NCI-H2081 treated with DMSO at 0.1 percent for 48 hours (cell line): ENCODE measurements at regions not wholly inside any gene's neighbourhood (a gene's known extent, or its start where the extent isn't known, plus 50 kb on each side); places are given as distances from the start of the nearest gene placed in this dataset.

Source experiments
- DNase-seq: peaks from one replicate; lab custom pipeline; 2025; lab: John Stamatoyannopoulos, UW

GRCh38 chr1:56189946-56190805 lies 389.2 kb downstream of the PLPP3 start:
- no peak for DNase-seq

DNA sequence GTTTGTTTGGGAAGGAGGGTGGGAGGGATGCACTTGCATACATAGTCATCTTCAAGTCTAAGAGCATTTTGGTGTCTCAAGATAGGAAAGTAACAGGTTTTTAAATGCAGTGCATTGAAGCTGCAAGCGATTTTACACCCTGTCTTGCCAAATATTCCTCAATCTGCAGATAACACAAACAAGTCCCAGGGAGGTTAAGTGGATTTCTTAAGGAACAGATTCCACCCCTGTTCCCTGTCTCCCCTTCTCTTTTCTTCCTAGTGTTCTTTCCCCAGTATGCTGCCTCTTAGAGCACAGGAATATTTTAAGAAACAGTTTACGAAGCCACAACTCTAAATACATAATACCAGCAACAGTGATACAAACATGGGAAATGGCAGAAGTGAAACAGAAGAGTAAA lies 389.9 kb downstream of the PLPP3 start:
- DNase-seq = no peak

GRCh38 chr1:56188855-56189254 lies 390.5 kb downstream of the PLPP3 start:
- no peak for DNase-seq

GRCh38 chr1:56188221-56188620 lies 391.1 kb downstream of the PLPP3 start:
- DNase-seq = no peak

- no peak for DNase-seq
Measured at GRCh38 chr1:56187405-56187804, 392.0 kb downstream of the PLPP3 start.

DNA sequence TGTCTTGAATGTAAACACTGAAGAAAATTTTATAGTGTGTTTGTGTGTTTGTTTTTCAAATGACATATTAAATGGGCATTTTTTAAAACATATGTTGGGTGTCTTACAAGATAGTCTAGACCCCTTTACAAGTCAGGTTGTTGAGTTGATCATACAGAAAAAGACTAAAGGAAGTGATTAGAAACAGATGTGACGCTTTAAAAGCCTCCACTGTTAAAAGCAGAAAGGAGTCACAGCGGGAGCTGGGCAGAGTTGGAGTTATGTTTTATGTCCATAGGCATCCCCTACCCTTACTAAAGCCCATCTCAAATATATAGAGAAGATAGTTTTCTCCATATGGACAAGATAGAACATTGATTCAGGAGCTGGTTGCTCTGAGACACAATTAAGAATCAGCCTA lies 393.9 kb downstream of the PLPP3 start:
- DNase-seq = no peak

DNA sequence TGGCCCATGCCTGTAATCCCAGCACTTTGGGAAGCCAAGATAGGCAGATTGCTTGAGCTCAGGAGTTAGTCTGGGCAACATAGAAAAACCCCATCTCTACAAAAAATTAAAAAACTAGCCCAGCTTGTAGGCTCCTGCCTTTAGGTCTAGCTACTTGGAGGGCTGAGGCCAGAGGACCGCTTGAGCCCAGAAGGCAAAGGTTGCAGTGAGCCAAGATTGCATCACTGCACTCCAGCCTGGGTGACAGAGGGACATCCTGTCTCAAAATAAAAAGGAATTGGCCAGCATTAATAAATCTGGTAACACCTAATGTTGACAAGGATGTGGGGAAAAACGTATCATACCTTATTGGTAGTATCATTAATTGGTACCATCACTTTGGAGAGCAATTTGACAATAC lies 396.2 kb downstream of the PLPP3 start:
- DNase-seq = no peak

GRCh38 chr1:56180520-56181190 lies 398.7 kb downstream of the PLPP3 start:
- no peak for DNase-seq

GRCh38 chr1:56179543-56179942 lies 399.8 kb downstream of the PLPP3 start:
- DNase-seq = no peak

DNA sequence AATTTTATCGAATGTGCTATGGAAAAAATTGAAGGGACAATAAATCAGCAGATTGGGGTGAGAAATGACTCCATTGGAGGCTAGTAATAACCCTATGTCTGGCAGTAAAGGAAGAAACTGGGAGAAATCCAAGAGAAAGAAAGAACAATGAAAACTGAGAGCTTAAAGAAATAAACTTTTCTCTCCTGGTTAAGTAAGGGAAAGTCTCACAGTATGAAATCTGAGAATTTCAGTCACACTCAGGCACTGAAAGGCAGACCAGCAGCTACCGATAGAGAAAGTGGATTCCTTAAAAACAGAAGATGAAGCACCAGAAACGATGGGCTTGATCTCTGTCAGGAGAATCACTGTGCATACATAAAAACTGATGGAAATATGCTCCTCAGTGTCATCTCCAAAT lies 404.2 kb downstream of the PLPP3 start:
- no peak for DNase-seq

GRCh38 chr1:56174176-56174885 lies 405.0 kb downstream of the PLPP3 start:
- DNase-seq = no peak

DNA sequence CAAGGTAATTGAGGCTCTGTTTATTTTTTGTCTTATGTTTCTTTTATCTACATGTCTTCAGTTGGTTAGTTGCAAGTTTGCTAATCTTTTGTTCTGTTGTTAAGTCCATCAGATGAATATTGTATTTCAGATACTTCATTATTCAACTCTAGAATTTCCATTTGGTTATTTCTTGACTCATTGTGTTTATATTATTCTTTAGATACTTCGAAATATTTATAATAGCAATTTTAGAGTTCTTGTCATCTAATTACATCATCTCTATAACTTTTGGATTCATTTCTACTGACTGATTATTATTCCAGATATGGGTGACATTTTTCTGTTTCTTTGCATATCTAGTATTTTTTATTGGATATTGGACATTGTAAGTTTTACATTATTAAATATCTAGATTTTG lies 405.6 kb downstream of the PLPP3 start:
- DNase-seq = no peak

- DNase-seq = no peak
Measured at GRCh38 chr1:56171670-56172069, 407.7 kb downstream of the PLPP3 start.

- DNase-seq = no peak
Measured at GRCh38 chr1:56170784-56171320, 408.5 kb downstream of the PLPP3 start.

- DNase-seq = no peak
Measured at GRCh38 chr1:56169856-56170255, 409.5 kb downstream of the PLPP3 start.

- DNase-seq = no peak
Measured at GRCh38 chr1:56168176-56168575, 411.2 kb downstream of the PLPP3 start.

GRCh38 chr1:56167596-56167995 lies 411.8 kb downstream of the PLPP3 start:
- DNase-seq = no peak

GRCh38 chr1:56160773-56161315 lies 418.5 kb downstream of the PLPP3 start:
- no peak for DNase-seq

- peak; percentile 10 for DNase-seq
Measured at GRCh38 chr1:56156971-56157876, 422.1 kb downstream of the PLPP3 start.

DNA sequence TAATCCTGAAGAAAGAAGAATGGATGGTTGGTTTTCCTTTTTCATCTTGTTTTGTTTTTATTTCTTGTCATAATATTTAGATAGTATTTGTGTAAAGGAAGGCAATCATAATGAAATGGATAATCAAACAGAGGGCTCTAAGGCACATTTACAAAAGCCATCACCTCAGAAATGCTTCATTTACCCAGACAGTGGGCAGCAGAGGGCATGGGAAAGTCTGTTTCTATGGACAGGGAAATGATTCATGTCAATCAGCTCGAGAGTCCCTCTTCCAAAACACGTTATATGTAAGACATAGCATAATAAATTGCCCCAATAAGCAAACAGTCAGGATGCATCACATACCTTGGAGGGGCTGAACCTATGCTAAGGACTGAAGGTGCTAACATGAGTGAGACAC lies 426.1 kb downstream of the PLPP3 start:
- no peak for DNase-seq

DNA sequence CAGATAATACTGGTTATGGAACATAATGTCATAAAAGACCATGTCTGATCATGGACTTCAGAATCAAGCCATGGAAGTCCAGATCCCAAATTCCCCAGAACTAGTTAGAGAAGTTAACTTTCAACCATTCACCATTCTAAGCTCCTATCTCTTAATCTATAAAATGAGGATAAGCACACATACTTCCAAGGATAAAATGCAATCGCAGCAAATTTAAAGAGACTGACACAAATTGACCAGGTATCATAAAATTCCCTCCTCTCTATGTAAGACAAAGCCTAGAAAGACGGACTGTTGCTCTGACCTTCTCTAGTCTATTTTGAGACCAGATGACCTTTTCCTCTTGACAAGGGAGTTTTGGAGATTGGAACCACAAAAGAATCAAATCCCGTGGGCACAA lies 426.7 kb downstream of the PLPP3 start:
- DNase-seq = no peak
